GM18858 (cell line): ENCODE measurements at regions not wholly inside any gene's neighbourhood (a gene's known extent, or its start where the extent isn't known, plus 50 kb on each side); places are given as distances from the start of the nearest gene placed in this dataset.

Experiments used
- ATAC-seq: cut with Tn5 transposase; IDR thresholded peaks from one replicate; pipeline ENCODE4 v1.9.1; 2021; ENCODE audit not compliant: unreplicated experiment

- peak; percentile 50 for ATAC-seq
These were observed 445.1 kb upstream of the TRIB2 start for GRCh38 chr2:12271589-12271984.

DNA sequence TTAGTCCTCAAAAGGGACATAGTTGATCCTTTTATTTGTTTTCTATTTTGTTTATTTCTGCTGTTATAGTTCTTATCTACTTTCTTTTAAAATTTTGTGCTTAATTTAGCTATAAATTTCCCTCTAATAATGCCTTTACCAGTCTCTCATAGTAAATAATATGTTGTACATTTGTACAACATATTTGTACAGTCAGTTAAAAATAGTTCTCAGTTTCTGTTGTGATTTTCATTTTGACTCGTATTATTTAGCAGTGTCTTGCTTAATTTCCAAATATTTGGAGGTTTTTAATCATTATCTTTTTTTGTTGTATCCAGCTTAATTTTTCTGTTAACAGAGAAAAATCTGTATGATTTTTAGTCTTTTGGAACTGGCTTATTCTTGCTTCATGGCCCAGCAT is 443.6 kb upstream of the TRIB2 start:
- no peak for ATAC-seq

DNA sequence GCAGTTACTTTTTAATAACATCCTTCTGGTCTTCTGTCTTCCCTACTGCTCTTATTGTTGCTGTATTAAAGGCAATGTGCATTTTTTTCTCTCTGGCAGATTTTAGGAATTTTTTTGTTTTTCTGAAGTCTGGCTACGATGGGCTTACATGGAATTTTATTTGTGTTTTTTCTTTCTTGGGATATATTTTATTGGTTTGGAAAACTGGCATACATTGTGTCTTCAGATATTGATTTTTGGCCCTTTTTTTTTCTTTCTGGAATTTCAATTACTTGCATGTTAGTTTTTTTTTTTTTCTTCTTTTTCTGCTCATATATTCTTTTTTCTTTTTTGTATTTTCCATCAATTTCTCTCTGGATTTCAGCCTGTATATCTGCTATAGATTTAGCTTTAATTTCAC is 442.1 kb upstream of the TRIB2 start:
- no peak for ATAC-seq

GRCh38 chr2:12277241-12278034 is 439.3 kb upstream of the TRIB2 start:
- no peak for ATAC-seq

DNA sequence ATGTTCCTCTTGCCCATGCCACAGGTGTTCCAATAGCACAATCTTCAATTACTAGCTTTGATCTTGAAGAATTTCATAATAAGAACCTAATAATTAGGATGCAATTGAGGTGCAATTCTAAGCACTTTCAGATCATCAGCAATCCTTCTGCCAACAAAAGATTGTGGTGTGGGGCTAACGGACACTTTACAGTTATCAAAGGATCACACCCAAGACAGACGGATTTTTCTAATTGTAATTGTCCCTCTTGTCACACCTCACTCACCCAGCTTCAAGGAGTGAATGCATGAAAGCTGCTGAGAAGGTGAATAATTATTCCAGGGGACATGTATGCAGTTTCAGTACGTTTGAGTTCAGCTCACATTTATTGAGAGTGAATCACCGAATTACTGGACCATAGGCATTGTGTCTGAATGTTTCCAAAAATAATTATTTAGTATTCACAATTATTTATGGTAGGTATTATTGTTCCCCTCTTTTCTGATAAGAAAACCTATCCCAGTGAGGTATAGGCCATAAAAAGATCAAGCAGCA is 438.5 kb upstream of the TRIB2 start:
- no peak for ATAC-seq

DNA sequence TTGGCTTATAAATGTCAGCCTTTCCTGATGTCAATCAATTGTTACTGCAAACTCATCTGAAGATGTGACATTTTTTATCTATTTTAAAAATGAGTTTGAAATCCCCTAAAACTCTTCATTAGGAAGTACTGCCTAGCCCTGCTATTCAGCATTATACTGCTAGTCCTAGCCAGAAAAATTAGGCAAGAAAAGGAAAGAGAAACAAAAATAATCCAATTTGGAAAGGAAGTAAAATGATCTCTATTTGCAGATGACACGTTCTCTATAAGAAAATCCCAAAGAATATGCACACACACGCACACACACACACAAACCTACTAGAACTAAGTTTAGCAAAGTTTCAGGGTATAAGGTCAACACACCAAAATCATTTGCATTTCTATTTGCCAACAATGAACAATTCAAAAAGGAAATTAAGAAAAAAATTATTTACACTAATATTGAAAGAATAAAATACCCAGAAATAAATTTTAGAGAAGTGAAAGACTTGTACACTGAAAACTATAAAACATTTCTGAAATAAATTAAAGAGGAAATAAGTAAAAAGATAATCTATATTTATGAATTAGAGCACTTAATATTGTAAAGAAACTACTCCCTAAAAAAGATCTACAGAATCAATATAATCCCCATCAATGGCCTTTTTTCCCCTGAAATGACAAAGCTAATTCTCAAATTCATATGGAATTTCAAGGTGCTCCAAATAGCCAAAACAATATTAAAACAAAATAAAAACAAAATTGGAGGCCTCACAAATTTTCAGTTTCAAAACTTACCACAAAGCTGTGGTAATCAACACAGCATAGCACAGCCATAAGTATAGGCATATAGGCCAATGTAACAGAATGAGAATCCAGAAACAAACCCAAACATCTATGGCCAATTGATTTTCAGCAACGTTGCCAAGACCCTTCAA is 433.7 kb upstream of the TRIB2 start:
- peak; percentile 59 for ATAC-seq

DNA sequence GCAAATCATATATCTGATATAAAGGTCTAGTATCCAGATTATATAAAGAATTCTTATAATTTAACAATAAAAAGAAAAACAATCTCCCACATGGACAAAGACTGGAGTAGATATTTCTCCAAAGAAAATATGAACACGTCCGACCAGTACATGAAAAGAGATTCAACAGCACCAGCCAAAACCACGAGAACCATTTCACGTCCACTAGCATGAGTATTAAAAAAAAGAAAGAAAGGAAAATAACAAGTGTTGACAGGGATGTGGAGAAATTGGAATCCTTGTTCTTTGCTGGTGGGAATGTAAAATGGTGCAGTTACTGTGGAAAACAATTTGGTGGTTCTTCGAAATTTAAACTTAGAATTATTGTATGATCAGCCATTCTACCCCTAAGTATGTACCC is 432.7 kb upstream of the TRIB2 start:
- ATAC-seq, result no peak

GRCh38 chr2:12284487-12284886 is 432.2 kb upstream of the TRIB2 start:
- ATAC-seq, result no peak

DNA sequence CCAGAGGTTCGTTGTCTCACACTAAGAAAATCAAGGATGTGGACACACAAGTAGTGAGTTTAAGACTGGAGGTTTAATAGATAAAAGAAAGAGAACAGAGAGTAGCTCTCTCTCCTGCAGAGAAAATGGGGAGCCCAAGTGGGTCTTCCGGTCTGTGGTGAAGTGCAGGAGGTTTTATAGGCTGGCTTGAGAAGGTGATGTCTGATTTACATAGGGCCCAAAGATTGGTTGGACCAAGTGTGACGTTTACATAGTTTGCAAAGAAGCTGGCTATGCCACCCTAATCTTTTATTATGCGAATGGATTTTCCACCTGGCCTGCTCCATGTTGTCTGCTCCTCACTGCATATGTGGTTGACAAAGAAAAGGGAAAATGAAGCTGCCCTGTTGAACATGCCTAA is 430.4 kb upstream of the TRIB2 start:
- no peak for ATAC-seq

- no peak for ATAC-seq
These were observed 429.4 kb upstream of the TRIB2 start for GRCh38 chr2:12287220-12287751.

DNA sequence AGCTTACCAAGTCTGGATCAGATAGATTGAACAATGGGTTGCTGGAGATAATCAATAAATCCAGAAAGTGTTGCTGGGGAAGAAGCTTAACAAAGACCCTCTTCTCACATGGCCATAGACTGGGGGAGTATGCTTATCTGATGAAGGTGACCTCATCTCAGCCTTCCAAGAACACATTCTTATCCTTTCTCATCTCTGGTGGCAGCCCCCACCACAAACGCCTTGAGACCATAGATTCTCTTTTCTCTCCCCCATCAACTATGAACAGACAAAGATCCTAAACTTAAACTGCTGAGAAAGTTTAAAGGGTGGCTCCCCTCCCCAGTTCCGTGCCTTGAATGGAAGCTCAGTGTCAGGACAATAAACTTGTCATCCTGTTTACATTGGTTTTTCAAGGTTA is 428.7 kb upstream of the TRIB2 start:
- ATAC-seq, result no peak

GRCh38 chr2:12289120-12289802 is 427.5 kb upstream of the TRIB2 start:
- no peak for ATAC-seq

GRCh38 chr2:12291303-12291702 is 425.4 kb upstream of the TRIB2 start:
- ATAC-seq, result no peak

DNA sequence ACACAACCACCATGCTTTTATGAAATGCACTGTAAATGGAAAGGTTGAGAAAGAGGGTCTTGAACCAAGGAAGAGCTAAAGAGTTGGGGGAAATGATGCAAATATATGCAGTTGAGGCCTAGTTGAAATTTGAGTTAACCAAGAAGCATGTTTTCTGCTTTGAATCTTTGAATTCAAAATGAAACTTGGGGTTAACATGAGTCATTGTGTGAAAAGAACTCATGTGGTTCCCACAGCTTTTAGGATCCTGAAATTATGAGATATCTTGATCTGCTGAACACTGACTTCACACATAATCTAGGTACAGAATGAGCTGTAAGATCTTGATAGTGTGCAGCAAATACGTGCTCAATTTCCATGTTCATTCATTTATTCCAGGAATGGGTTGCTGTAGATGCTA is 422.9 kb upstream of the TRIB2 start:
- peak; percentile 96 for ATAC-seq

- no peak for ATAC-seq
These were observed 420.7 kb upstream of the TRIB2 start for GRCh38 chr2:12295856-12296519.

DNA sequence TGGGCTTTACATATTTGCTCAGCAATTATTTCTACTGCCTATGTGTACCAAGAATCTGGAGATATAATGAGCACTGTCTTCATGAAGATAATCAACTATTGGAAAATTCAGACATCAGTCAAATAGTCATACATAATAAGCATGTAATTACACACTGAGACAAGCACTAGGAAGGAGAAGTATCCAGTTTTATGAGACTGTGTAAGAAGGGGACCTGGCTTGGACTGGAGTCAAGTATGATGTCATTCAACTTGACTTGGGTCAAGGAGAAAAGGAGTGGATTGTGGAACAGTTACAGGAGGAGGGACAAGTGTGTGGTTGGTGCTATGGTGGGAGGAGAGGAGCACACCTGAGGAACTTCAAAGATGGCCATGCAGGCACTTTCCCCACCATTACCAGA is 419.8 kb upstream of the TRIB2 start:
- ATAC-seq, result no peak

DNA sequence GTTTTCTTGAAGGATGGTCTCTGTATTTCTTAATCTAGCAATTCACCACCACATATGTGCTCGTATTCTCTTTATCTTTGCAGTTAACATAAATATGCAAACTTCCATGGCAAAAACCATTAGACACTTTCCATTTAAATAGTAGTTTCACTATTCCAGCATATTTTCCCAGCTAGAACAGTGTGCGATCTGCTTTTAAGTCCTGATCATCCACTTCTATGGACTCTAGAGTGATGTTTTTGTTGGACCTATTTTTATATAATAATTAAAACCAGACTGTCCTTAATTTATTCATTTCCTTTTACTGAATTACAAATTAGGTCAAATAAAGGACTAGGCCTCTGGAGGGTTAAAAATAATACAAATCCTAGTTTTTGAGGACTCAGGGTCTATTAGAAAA is 418.4 kb upstream of the TRIB2 start:
- no peak for ATAC-seq

GRCh38 chr2:12299431-12299830 is 417.3 kb upstream of the TRIB2 start:
- ATAC-seq, result no peak

DNA sequence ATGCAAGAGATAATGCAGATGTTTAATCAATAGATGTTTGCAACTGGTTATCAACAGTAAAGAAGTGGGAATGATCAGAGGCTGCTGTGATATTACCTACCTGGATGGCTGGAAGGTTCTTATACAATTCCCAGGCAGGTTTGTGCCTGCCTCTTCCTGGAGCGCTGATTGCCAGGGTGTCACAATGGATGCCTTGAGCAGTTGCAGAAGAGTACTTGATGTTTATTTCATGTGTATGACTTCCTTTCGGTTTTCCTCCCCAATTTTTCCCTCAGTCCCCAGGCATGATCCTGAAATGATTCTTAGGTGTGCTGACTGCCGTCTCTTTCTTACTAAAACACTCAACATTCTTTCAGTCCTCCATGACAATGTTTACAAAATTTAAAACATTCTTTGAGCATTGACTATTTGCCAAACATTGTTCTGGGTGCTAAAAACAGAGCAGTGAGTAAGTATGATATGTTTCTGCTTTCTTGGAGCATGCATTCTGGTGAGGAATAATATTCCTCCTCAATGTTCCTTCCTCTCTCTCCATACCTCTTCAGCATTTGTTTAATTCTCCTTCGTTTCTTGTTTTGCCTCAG is 416.6 kb upstream of the TRIB2 start:
- no peak for ATAC-seq

DNA sequence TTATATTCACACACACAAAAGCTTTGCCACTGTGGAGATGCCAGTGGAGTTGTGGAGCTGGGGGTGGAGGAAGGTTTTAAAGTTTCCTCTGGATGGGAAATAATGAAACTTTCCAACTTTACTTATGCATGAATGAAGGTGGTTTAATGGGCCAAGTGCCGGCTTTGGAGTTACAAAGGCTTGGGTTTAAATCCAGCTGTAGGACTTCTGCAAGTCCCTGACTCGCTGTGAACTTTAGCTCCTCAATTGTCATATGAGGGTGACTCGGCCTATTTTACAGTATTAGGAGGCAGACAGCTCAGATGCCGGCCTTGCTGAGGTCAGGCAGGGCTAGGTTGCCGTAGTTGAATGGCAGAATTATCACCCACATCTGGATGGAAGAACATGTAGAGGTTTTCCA is 415.8 kb upstream of the TRIB2 start:
- ATAC-seq, result no peak
